ENCODE measurements at regions not wholly inside any gene's neighbourhood (a gene's known extent, or its start where the extent isn't known, plus 50 kb on each side); places are given as distances from the start of the nearest gene placed in this dataset.

DNA sequence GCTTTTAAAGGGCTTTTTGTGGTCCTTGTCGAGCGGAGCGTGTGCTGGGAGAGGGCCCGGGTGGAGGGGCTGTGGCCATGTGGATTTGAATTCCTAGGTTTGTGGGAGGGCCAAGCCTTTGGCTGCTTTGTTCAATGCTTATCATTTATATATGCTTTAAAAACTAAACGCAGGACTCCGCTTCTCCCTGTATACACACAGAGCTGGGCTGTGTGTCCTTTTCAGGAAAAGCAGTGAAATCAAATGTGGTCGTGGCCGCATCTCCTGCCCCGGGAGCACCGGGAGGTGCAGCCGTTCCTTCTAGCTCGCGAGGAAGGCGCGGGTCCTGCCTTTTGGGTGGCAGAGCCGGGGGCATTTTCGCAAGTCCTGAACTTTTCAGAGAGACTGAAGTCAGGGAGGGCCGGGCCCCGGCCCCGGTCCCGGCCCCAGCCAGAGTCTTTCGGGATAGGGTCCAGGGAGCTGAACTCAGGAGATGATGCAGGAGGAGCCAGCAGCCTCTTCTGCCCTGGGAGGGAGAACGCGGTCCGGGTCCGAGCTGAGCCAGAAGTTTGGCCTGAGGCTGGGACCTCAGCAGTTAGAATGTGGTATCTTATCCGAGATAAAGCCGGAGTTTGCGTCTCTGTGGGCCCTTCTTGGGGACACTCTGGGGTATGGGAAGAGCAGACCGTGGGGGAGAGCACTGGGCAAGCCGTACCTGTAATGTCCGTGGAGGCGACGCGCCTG is 158.8 kb downstream of the C9orf152 start:
- no peaks in the 10 kb centered on the region for H3K36me3 ChIP-seq (ENCODE audit: control insufficient read depth in 2 of 3, insufficient read depth in 3 of 3, low read length in 3 of 3)
- DNase-seq (peak; percentile 37 to 70 (median 50)), FAIRE-seq (no peak)
- peak overlapping the region; percentile 82 to 84 for H3K27ac ChIP-seq (ENCODE audit: low read depth in 2 of 2, low read length in 2 of 2)
- H3K9ac ChIP-seq (ENCODE audit: low read length in 3 of 3): peak overlapping the region; percentile 57 to 78 (median 77)
- TF ChIP-seq, protein P1, sequence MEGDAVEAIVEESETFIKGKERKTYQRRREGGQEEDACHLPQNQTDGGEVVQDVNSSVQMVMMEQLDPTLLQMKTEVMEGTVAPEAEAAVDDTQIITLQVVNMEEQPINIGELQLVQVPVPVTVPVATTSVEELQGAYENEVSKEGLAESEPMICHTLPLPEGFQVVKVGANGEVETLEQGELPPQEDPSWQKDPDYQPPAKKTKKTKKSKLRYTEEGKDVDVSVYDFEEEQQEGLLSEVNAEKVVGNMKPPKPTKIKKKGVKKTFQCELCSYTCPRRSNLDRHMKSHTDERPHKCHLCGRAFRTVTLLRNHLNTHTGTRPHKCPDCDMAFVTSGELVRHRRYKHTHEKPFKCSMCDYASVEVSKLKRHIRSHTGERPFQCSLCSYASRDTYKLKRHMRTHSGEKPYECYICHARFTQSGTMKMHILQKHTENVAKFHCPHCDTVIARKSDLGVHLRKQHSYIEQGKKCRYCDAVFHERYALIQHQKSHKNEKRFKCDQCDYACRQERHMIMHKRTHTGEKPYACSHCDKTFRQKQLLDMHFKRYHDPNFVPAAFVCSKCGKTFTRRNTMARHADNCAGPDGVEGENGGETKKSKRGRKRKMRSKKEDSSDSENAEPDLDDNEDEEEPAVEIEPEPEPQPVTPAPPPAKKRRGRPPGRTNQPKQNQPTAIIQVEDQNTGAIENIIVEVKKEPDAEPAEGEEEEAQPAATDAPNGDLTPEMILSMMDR (IDR thresholded peaks at IDR 0.05; ENCODE audit: borderline replicate concordance, extremely low read depth, insufficient read depth): no peak
- H3K4me1 ChIP-seq (ENCODE audit: control insufficient read depth in 2 of 3, insufficient read depth in 2 of 3, low read depth in 1 of 3, low read length in 3 of 3): peaks cover 0 to 9% (median 0%) of the 10 kb centered on the region in 3 donors
- intact Hi-C loops (cut with DNase I): no loop called here
- H3K9me3 ChIP-seq (ENCODE audit: control insufficient read depth in 2 of 3, insufficient read depth in 1 of 3, low read length in 3 of 3): no peaks in the 10 kb centered on the region
- H3K27me3 ChIP-seq (ENCODE audit: control insufficient read depth, insufficient read depth, low read length): no peaks in the 10 kb centered on the region
- H3K4me3 ChIP-seq (ENCODE audit: low read length in 3 of 3): peak overlapping the region; percentile 73 to 88 (median 87)

DNA sequence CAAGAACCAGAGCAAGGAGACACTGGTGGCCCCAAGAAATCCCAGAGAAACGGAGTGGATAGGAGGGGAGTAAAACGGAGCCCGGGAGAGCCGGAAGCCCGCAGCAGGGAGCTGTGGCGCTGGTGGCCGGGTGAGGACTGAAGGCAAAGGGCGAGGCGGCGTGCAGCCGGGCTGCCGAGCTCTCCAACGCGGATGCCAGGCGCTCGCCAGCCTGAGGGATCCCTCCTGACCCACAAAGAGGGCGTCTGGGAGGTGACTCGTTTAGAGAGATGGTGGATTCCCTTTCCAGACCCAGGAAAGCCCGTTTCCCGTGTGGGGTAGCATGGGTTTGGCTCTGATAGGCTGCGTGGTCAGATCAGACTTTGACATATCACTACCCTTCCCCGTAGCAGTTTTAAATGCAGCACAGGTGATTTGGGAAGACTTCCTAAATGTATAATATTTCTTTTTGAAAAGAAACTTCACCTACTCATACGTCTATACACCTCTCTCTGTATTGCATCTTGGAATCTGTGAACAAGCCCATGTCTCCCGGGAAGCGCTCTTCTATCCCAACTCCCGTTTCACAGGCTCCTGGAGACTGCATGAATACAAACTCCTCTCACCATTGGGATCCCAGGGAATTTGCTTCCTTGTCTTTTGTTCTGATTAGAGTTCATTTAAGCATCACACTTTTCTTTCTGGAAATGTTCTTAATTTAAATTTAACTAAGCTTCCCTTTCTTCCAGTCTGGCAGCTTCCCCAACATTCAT is 158.1 kb downstream of the C9orf152 start:
- H3K27me3 ChIP-seq (ENCODE audit: control insufficient read depth, insufficient read depth, low read length): no peaks in the 10 kb centered on the region
- no peak for FAIRE-seq
- peak overlapping the region; percentile 52 to 77 (median 57) for H3K9ac ChIP-seq (ENCODE audit: low read length in 3 of 3)
- TF ChIP-seq, protein P1 (IDR thresholded peaks at IDR 0.05; ENCODE audit: borderline replicate concordance, extremely low read depth, insufficient read depth): no peak
- no peaks in the 10 kb centered on the region for H3K9me3 ChIP-seq (ENCODE audit: control insufficient read depth in 2 of 3, insufficient read depth in 1 of 3, low read length in 3 of 3)
- no peaks in the 10 kb centered on the region for H3K36me3 ChIP-seq (ENCODE audit: control insufficient read depth in 2 of 3, insufficient read depth in 3 of 3, low read length in 3 of 3)
- peaks cover 0 to 9% (median 0%) of the 10 kb centered on the region in 3 donors for H3K4me1 ChIP-seq (ENCODE audit: control insufficient read depth in 2 of 3, insufficient read depth in 2 of 3, low read depth in 1 of 3, low read length in 3 of 3)
- peak overlapping the region; percentile 63 to 88 (median 87) for H3K4me3 ChIP-seq (ENCODE audit: low read length in 3 of 3)
- H3K27ac ChIP-seq (ENCODE audit: low read depth in 2 of 2, low read length in 2 of 2): peak overlapping the region; percentile 82 to 84
- intact Hi-C loops (cut with DNase I): no loop called here
- DNase-seq: peak in 4 of 5 donors; percentile 32 to 82 (median 54)

DNA sequence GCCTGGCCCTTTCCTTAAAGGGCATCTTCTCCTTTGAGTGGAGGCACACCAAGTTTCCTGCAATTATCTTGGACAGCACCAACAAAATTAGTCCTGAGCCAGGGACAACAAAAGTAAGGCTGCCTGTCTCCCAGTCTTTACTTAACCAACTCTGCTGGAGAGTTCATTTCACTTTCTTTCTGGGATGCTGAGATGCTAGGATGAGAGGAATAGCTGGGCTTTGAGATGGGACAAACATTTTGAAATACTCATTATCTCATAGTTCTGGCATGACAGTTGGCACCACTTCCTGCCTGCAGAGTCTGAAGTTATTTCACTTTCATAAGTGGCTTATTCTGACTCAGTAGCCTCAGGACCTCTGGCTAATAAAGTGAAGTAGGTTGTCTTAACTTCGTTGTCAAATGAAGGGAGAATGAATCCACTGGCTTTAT is 157.0 kb downstream of the C9orf152 start:
- no peak overlapping the region for H3K27ac ChIP-seq (ENCODE audit: low read depth in 2 of 2, low read length in 2 of 2)
- FAIRE-seq (no peak), DNase-seq (no peak)
- peak overlapping the region in 1 of 3 donors; percentile 0 for H3K4me3 ChIP-seq (ENCODE audit: low read length in 3 of 3)
- H3K4me1 ChIP-seq (ENCODE audit: control insufficient read depth in 2 of 3, insufficient read depth in 2 of 3, low read depth in 1 of 3, low read length in 3 of 3): peaks cover 0 to 9% (median 0%) of the 10 kb centered on the region in 3 donors
- intact Hi-C loops (cut with DNase I): no loop called here
- TF ChIP-seq, protein P1 (IDR thresholded peaks at IDR 0.05; ENCODE audit: borderline replicate concordance, extremely low read depth, insufficient read depth): no peak
- H3K9ac ChIP-seq (ENCODE audit: low read length in 3 of 3): no peak overlapping the region
- H3K36me3 ChIP-seq (ENCODE audit: control insufficient read depth in 2 of 3, insufficient read depth in 3 of 3, low read length in 3 of 3): no peaks in the 10 kb centered on the region
- no peaks in the 10 kb centered on the region for H3K27me3 ChIP-seq (ENCODE audit: control insufficient read depth, insufficient read depth, low read length)
- H3K9me3 ChIP-seq (ENCODE audit: control insufficient read depth in 2 of 3, insufficient read depth in 1 of 3, low read length in 3 of 3): no peaks in the 10 kb centered on the region

Data from kidney (tissue), 13 donors.